HG02571 (cell line): ENCODE measurements at regions not wholly inside any gene's neighbourhood (a gene's known extent, or its start where the extent isn't known, plus 50 kb on each side); places are given as distances from the start of the nearest gene placed in this dataset.
"Not testable (repeated sequence)": the region's sequence is repeated elsewhere in the genome, so short reads cannot be mapped to it uniquely, and the experiment has no call there.

Experiments
- ATAC-seq: cut with Tn5 transposase; IDR thresholded peaks from one replicate; pipeline ENCODE4 v1.9.1; 2021; ENCODE audit warnings: mild to moderate bottlenecking, moderate library complexity; ENCODE audit not compliant: unreplicated experiment

- no peak for ATAC-seq
Observed at GRCh38 chr10:109732254-109732965, 190.9 kb downstream of the XPNPEP1 start.

DNA sequence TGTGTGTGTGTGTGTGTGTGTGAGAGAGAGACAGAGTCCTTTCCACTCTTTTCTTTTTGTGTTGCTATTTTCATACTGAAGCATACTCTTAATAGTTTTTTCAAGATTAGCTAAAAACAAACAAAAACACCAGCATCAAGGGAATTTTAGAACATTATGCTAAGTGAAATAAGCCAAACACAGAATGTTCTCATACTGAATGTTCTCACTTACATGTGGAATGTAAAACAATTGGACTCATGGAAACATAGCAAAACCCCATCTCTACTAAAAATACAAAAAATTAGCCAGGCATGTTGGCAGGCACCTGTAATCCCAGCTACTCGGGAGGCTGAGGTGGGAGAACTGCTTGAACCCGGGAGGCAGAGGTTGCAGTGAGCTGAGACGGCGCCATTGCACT, 193.4 kb downstream of the XPNPEP1 start:
- not testable (repeated sequence) for ATAC-seq

DNA sequence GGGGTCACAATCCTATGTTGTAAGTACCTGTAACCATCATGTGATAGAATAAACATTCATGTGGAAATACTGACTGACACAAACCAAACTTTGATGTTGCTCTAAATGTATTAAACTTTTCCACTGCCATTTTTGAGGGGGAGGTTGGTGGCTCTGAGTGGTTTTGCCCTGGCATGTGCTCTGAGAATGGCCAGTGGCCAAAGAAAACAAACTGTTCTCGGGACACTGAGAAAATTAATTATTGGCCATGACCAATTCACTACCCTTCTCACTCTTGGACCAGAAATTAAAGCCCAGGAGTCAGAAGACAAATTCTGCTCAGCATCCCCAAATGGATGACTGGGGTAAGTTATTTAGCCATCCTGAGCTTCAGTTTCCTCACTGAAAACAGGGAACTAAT, 195.9 kb downstream of the XPNPEP1 start:
- ATAC-seq: no peak

GRCh38 chr10:109726473-109726872, 196.8 kb downstream of the XPNPEP1 start:
- no peak for ATAC-seq

GRCh38 chr10:109723305-109723704, 200.0 kb downstream of the XPNPEP1 start:
- ATAC-seq: no peak

GRCh38 chr10:109721453-109722064, 201.8 kb downstream of the XPNPEP1 start:
- no peak for ATAC-seq

- ATAC-seq: no peak
Observed at GRCh38 chr10:109706026-109706560, 217.2 kb downstream of the XPNPEP1 start.

DNA sequence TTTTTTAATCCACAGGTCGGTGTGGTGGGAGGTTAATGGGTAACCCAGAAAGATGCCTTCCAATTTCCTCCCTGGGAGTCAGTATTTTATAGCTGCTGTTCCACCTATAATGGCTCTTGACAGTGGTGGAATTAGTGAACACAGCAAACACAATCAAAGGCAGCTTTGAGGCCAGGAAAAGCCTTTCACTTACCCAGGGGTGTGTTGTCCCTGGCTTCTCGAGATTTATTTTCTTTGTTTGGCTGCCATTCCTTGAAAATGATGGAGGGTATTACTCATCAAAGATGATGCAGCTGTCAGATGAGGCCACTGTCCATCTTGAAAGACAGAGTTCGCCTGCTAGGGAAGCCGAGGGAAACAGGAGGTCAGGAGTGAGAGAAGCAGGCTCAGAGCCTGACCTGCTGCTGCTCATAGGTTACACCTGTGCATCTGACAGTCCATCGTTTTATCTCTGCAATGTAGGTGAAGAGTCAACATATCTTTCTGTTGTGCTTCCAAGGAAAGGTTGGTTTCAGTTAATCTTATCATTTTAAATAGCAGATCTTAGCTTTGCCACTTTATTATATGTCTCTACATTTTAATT, 221.6 kb downstream of the XPNPEP1 start:
- ATAC-seq: no peak

- no peak for ATAC-seq
Observed at GRCh38 chr10:109698882-109699664, 224.2 kb downstream of the XPNPEP1 start.

- ATAC-seq: no peak
Observed at GRCh38 chr10:109698086-109698485, 225.2 kb downstream of the XPNPEP1 start.

GRCh38 chr10:109696981-109697775, 226.1 kb downstream of the XPNPEP1 start:
- no peak for ATAC-seq

DNA sequence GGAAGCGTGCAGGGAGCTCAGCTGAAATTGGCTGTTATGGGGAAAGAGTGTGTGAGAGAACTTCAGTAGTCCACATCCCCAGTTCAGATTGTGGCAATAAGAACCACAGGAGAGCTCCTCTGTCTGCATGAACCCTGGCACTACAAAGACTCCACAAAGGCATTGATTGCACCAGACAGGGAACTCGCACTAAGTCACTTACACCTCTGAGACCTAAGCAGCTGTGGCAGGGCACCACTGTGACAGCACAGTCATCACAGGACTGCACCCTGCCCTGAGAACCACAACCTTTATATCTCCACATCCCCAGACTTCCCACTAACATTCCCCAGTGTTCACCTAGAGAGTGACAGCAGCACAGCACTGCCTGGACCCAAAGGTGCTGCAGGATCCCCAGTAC, 226.8 kb downstream of the XPNPEP1 start:
- no peak for ATAC-seq

DNA sequence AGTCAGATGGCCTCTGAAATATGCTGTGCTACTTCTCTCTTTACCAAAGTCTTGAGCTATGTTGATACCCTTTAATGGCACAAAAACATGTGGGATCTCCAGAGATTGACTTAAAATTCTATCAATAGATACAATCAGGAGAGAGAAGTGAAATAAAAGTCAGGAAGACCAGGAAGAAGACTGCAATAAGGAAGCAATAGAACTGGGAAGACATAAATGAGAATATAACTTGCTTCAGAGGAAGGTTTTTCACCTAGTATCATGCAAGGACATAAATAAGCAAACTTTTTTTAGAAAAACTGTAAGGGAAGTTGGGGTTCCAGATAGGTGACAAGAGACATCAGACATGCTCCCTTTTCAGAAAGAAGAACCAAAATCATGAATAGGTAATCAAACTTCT, 227.3 kb downstream of the XPNPEP1 start:
- ATAC-seq: no peak

DNA sequence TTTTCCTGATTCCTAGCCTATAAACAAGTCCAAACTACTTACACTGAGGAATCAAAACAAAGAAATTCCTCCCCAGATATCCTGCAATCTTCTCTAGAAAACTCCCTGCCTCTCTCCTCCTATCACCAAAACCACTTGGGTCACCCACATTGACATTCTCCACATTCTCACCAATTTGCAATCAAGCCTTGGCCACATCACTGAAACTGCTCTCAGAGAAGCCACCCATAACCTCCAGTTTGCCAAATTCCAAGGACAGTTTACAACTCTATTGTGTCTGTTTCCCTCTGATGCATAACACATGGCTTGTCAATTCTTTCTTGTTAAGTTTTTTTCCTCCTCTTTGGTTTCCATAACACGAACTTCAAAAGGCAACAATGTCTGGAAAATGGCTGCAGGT, 233.5 kb downstream of the XPNPEP1 start:
- no peak for ATAC-seq

DNA sequence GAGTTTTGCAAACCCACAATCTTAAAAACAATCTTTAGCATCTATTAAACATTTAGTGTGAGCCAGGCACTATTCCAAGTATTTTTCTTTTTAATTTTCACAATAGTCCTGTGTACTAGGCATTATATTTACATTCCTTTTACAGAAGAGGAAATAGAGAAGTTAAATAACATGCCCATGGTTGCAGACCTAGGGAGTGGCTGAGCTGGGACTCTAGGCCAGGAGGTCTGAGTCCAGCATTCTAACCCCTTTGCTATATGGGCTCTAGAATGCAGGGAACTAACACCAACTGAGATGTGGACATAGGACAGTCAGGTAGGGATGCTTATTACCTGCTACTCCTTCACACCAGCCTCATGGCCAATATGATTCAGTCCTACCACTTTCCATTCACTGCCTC, 243.8 kb downstream of the XPNPEP1 start:
- no peak for ATAC-seq

- ATAC-seq: no peak
Observed at GRCh38 chr10:109678857-109679256, 244.5 kb downstream of the XPNPEP1 start.

GRCh38 chr10:109676703-109677102, 246.6 kb downstream of the XPNPEP1 start:
- no peak for ATAC-seq

DNA sequence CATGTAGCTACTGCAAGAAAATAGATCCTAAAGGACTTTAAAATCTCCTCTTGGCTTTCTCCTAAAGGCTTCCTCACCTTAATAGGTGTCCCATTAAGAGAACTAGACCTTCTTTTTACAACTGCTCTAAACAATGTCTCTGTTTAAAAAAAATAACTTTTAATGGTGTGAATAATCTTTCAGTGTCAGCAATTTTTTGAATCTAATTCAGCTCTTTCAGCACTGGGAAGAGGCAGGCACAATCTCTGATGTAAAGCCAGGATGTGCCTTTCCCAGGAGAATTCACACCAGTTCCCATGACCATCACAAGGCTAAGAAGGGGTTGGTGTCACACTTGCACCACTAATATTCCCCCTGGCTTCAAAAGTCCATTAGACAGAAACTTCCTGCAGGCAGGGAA, 254.6 kb downstream of the XPNPEP1 start:
- no peak for ATAC-seq

GRCh38 chr10:109668154-109668665, 255.1 kb downstream of the XPNPEP1 start:
- no peak for ATAC-seq

GRCh38 chr10:109665321-109665720, 258.0 kb downstream of the XPNPEP1 start:
- no peak for ATAC-seq
